GM23338 (cell line): ENCODE measurements at regions not wholly inside any gene's neighbourhood (a gene's known extent, or its start where the extent isn't known, plus 50 kb on each side); places are given as distances from the start of the nearest gene placed in this dataset.

Source experiments
- ATAC-seq: fragments of 200-7000 bp; cut with Tn5 transposase; 3 replicates; pipeline ENCODE4 v1.9.1; 2020
- DNase-seq: peaks from one replicate; pipeline ENCODE4 v3.0.0-alpha.2; 2015; ENCODE audit warnings: low spot score
- H2AFZ ChIP-seq: fragments of 200-600 bp; sonication (generic); 2 replicates; pipeline ENCODE4 v1.8.0; 2016; ENCODE audit warnings: antibody characterized with exemption, mild to moderate bottlenecking, moderate library complexity
- H3F3A ChIP-seq: fragments of 200-600 bp; sonication (generic); replicated peaks from 2 replicates; pipeline ENCODE4 v1.8.0; 2017; ENCODE audit warnings: antibody characterized with exemption, mixed run types, low read depth
- H3K27ac ChIP-seq: fragments of 200-600 bp; sonication (generic); 2 replicates; pipeline ENCODE4 v1.6.1; 2016; ENCODE audit warnings: low read depth
- H3K27me3 ChIP-seq: fragments of 200-600 bp; sonication (generic); 2 replicates; pipeline ENCODE4 v1.8.0; 2016; ENCODE audit warnings: mild to moderate bottlenecking, mixed run types, moderate library complexity; ENCODE audit not compliant: insufficient read depth
- H3K36me3 ChIP-seq: fragments of 200-600 bp; sonication (generic); 2 replicates; pipeline ENCODE4 v1.8.0; 2016; ENCODE audit warnings: mild to moderate bottlenecking; ENCODE audit not compliant: insufficient read depth
- H3K4me1 ChIP-seq: fragments of 200-600 bp; sonication (generic); 2 replicates; pipeline ENCODE4 v1.8.0; 2016; ENCODE audit warnings: mild to moderate bottlenecking, moderate library complexity; ENCODE audit not compliant: insufficient read depth
- H3K4me2 ChIP-seq: fragments of 200-600 bp; sonication (generic); 2 replicates; pipeline ENCODE4 v1.7.1; 2017; ENCODE audit warnings: mixed run types
- H3K4me3 ChIP-seq: fragments of 200-600 bp; sonication (generic); 2 replicates; pipeline ENCODE4 v1.6.1; 2016; ENCODE audit warnings: mixed run types
- H3K79me2 ChIP-seq: fragments of 200-600 bp; sonication (generic); replicated peaks from 2 replicates; pipeline ENCODE4 v1.8.0; 2017; ENCODE audit warnings: mild to moderate bottlenecking; ENCODE audit not compliant: insufficient read depth
- H3K9me2 ChIP-seq: fragments of 200-600 bp; sonication (generic); 2 replicates; pipeline ENCODE4 v1.8.0; 2017; ENCODE audit not compliant: insufficient read depth
- H4K20me1 ChIP-seq: fragments of 200-600 bp; sonication (generic); replicated peaks from 2 replicates; pipeline ENCODE4 v1.8.0; 2017; ENCODE audit warnings: mild to moderate bottlenecking; ENCODE audit not compliant: insufficient read depth
- H3K27ac Mint-ChIP-seq: 2 replicates; pipeline ENCODE4 v1.8.0; 2020; ENCODE audit warnings: inconsistent platforms, mild to moderate bottlenecking, moderate library complexity, mixed read lengths
- H3K27me3 Mint-ChIP-seq: 3 replicates; pipeline ENCODE4 v1.8.0; 2022; ENCODE audit warnings: low read depth, mild to moderate bottlenecking, moderate library complexity, mixed read lengths, inconsistent platforms; ENCODE audit not compliant: insufficient read depth, poor library complexity
- H3K36me3 Mint-ChIP-seq: 3 replicates; pipeline ENCODE4 v1.8.0; 2021; ENCODE audit warnings: low read depth, mild to moderate bottlenecking, inconsistent platforms, moderate library complexity, mixed read lengths
- H3K4me1 Mint-ChIP-seq: 3 replicates; pipeline ENCODE4 v1.8.0; 2020; ENCODE audit warnings: mild to moderate bottlenecking, inconsistent platforms, mixed read lengths
- H3K4me3 Mint-ChIP-seq: 3 replicates; pipeline ENCODE4 v1.8.0; 2021; ENCODE audit warnings: moderate library complexity, mild to moderate bottlenecking, inconsistent platforms, mixed read lengths
- H3K9me3 Mint-ChIP-seq: 3 replicates; pipeline ENCODE4 v1.8.0; 2020; ENCODE audit warnings: moderate library complexity, mild to moderate bottlenecking, inconsistent platforms, mixed read lengths
- CREB1 ChIP-seq: fragments of 250-450 bp; sonication (Bioruptor Pico); IDR thresholded peaks from 2 replicates; pipeline ENCODE4 v1.5.0; 2020; ENCODE audit warnings: low read depth, mild to moderate bottlenecking, moderate library complexity
- CTCF ChIP-seq, 2 experiments: fragments of 200-600 bp in 1 of 2; sonication (generic) in 1 of 2; conservative IDR thresholded peaks; 2 replicates each; pipeline versions ENCODE4 v1.5.1 to v1.6.1; 2016 to 2017; ENCODE audit warnings: antibody characterized with exemption in 2 of 2, low read depth in 2 of 2, mild to moderate bottlenecking in 2 of 2, moderate library complexity in 1 of 2
- EZH2 ChIP-seq: fragments of 200-600 bp; sonication (generic); IDR thresholded peaks from one replicate; pipeline ENCODE4 v1.8.0; 2017; ENCODE audit warnings: antibody characterized with exemption, mild to moderate bottlenecking, low read depth; ENCODE audit not compliant: unreplicated experiment
- EZH2phosphoT487 ChIP-seq: fragments of 200-600 bp; sonication (generic); IDR thresholded peaks from one replicate; pipeline ENCODE4 v1.8.1; 2018; ENCODE audit warnings: antibody characterized with exemption; ENCODE audit not compliant: unreplicated experiment
- JUNB ChIP-seq: IDR thresholded peaks from one replicate; pipeline ENCODE4 v1.6.1; 2016; ENCODE audit warnings: antibody characterized with exemption; ENCODE audit not compliant: unreplicated experiment
- NANOG ChIP-seq: IDR thresholded peaks from 2 replicates; pipeline ENCODE4 v1.6.1; 2016; ENCODE audit warnings: antibody characterized with exemption, borderline replicate concordance
- POLR2AphosphoS5 ChIP-seq: IDR thresholded peaks from 2 replicates; pipeline ENCODE4 v1.6.1; 2016; ENCODE audit warnings: antibody characterized with exemption, low read depth
- REST ChIP-seq: IDR thresholded peaks from one replicate; pipeline ENCODE4 v1.6.1; 2018; ENCODE audit warnings: antibody characterized with exemption; ENCODE audit not compliant: unreplicated experiment
- ZNF114 ChIP-seq: fragments of 250-450 bp; sonication (Bioruptor Pico); IDR thresholded peaks from 2 replicates; pipeline ENCODE4 v1.5.0; 2020; ENCODE audit warnings: mild to moderate bottlenecking, moderate library complexity
- ZNF331 ChIP-seq: fragments of 250-450 bp; sonication (Bioruptor Pico); IDR thresholded peaks from 2 replicates; pipeline ENCODE4 v1.5.0; 2020; ENCODE audit warnings: low read depth, mild to moderate bottlenecking, moderate library complexity
- TF ChIP-seq, protein P1 (sequence below): fragments of 250-450 bp; sonication (Bioruptor Pico); IDR thresholded peaks from 2 replicates; pipeline ENCODE4 v1.5.0; 2020; ENCODE audit warnings: mild to moderate bottlenecking, moderate library complexity
- TF ChIP-seq, protein P2 (sequence below): IDR thresholded peaks from 2 replicates; pipeline ENCODE4 v1.6.1; 2016; ENCODE audit warnings: antibody characterized with exemption

- TF ChIP-seq, protein P1, sequence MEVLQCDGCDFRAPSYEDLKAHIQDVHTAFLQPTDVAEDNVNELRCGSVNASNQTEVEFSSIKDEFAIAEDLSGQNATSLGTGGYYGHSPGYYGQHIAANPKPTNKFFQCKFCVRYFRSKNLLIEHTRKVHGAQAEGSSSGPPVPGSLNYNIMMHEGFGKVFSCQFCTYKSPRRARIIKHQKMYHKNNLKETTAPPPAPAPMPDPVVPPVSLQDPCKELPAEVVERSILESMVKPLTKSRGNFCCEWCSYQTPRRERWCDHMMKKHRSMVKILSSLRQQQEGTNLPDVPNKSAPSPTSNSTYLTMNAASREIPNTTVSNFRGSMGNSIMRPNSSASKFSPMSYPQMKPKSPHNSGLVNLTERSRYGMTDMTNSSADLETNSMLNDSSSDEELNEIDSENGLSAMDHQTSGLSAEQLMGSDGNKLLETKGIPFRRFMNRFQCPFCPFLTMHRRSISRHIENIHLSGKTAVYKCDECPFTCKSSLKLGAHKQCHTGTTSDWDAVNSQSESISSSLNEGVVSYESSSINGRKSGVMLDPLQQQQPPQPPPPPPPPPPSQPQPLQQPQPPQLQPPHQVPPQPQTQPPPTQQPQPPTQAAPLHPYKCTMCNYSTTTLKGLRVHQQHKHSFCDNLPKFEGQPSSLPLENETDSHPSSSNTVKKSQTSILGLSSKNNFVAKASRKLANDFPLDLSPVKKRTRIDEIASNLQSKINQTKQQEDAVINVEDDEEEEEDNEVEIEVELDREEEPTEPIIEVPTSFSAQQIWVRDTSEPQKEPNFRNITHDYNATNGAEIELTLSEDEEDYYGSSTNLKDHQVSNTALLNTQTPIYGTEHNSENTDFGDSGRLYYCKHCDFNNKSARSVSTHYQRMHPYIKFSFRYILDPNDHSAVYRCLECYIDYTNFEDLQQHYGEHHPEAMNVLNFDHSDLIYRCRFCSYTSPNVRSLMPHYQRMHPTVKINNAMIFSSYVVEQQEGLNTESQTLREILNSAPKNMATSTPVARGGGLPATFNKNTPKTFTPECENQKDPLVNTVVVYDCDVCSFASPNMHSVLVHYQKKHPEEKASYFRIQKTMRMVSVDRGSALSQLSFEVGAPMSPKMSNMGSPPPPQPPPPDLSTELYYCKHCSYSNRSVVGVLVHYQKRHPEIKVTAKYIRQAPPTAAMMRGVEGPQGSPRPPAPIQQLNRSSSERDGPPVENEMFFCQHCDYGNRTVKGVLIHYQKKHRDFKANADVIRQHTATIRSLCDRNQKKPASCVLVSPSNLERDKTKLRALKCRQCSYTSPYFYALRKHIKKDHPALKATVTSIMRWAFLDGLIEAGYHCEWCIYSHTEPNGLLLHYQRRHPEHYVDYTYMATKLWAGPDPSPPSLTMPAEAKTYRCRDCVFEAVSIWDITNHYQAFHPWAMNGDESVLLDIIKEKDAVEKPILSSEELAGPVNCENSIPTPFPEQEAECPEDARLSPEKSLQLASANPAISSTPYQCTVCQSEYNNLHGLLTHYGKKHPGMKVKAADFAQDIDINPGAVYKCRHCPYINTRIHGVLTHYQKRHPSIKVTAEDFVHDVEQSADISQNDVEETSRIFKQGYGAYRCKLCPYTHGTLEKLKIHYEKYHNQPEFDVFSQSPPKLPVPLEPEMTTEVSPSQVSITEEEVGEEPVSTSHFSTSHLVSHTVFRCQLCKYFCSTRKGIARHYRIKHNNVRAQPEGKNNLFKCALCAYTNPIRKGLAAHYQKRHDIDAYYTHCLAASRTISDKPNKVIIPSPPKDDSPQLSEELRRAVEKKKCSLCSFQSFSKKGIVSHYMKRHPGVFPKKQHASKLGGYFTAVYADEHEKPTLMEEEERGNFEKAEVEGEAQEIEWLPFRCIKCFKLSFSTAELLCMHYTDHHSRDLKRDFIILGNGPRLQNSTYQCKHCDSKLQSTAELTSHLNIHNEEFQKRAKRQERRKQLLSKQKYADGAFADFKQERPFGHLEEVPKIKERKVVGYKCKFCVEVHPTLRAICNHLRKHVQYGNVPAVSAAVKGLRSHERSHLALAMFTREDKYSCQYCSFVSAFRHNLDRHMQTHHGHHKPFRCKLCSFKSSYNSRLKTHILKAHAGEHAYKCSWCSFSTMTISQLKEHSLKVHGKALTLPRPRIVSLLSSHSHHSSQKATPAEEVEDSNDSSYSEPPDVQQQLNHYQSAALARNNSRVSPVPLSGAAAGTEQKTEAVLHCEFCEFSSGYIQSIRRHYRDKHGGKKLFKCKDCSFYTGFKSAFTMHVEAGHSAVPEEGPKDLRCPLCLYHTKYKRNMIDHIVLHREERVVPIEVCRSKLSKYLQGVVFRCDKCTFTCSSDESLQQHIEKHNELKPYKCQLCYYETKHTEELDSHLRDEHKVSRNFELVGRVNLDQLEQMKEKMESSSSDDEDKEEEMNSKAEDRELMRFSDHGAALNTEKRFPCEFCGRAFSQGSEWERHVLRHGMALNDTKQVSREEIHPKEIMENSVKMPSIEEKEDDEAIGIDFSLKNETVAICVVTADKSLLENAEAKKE (CRISPR knock-in tag): no peak
- TF ChIP-seq EZH2 (no peak), JUNB (no peak), ZNF331 (CRISPR knock-in tag) (no peak), CTCF (conservative IDR thresholded peaks at IDR 0.05; ENCODE audit: low read depth in 2 of 2) (no peak), CREB1 (CRISPR knock-in tag) (no peak), EZH2phosphoT487 (no peak)
Observed at GRCh38 chr10:125325326-125325725, 165.0 kb upstream of the CTBP2 start (continued).

GRCh38 chr10:125316436-125316835, 156.1 kb upstream of the CTBP2 start:
- no peak overlapping the region for H3K4me3 Mint-ChIP-seq
- Histone ChIP-seq H3K4me1 (no peaks in the 10 kb centered on the region), H2AFZ (no peak overlapping the region), H3F3A (no peaks in the 10 kb centered on the region), H3K36me3 (no peaks in the 10 kb centered on the region), H3K9me2 (no peaks in the 10 kb centered on the region), H3K79me2 (no peaks in the 10 kb centered on the region), H3K4me2 (no peak overlapping the region), H3K4me3 (no peak overlapping the region), H3K27ac (no peak overlapping the region), H3K27me3 (no peaks in the 10 kb centered on the region), H4K20me1 (no peaks in the 10 kb centered on the region)
- DNase-seq: no peak
- H3K9me3 Mint-ChIP-seq: no peaks in the 10 kb centered on the region; the same call in 2 of the 3 replicates
- H3K4me1 Mint-ChIP-seq: no peaks in the 10 kb centered on the region
- no peaks in the 10 kb centered on the region for H3K27me3 Mint-ChIP-seq
- ATAC-seq: no peak
- H3K36me3 Mint-ChIP-seq: no peaks in the 10 kb centered on the region
- H3K27ac Mint-ChIP-seq: no peak overlapping the region
- TF ChIP-seq JUNB (no peak), ZNF331 (CRISPR knock-in tag) (no peak), EZH2phosphoT487 (no peak), POLR2AphosphoS5 (no peak), REST (no peak), ZNF114 (CRISPR knock-in tag) (no peak), CREB1 (CRISPR knock-in tag) (no peak), NANOG (no peak), EZH2 (no peak)
- TF ChIP-seq, protein P2, sequence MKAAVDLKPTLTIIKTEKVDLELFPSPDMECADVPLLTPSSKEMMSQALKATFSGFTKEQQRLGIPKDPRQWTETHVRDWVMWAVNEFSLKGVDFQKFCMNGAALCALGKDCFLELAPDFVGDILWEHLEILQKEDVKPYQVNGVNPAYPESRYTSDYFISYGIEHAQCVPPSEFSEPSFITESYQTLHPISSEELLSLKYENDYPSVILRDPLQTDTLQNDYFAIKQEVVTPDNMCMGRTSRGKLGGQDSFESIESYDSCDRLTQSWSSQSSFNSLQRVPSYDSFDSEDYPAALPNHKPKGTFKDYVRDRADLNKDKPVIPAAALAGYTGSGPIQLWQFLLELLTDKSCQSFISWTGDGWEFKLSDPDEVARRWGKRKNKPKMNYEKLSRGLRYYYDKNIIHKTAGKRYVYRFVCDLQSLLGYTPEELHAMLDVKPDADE: no peak
